Left lung (tissue), 4 donors: ENCODE measurements at regions not wholly inside any gene's neighbourhood (a gene's known extent, or its start where the extent isn't known, plus 50 kb on each side); places are given as distances from the start of the nearest gene placed in this dataset.

ENCODE experiments used
- ATAC-seq: fragments of 200-7000 bp; cut with Tn5 transposase; one replicate; pipeline ENCODE4 v1.9.1; 2020; ENCODE audit warnings: moderate library complexity
- DNase-seq, 4 donors: peaks; one replicate each; pipeline ENCODE4 v3.0.0-alpha.2; 2013 to 2020
- H3K27ac ChIP-seq, 2 donors: fragments of 200-600 bp; sonication (generic) in 1 of 2; one replicate each; pipeline versions ENCODE4 v1.5.0 to v1.8.0; 2020 to 2021
- H3K27me3 ChIP-seq, 2 donors: fragments of 200-600 bp; sonication (generic) in 1 of 2; one replicate each; pipeline versions ENCODE4 v1.5.0 to v1.8.0; 2020 to 2021
- H3K36me3 ChIP-seq, 2 donors: fragments of 200-600 bp; sonication (generic) in 1 of 2; one replicate each; pipeline versions ENCODE4 v1.5.0 to v1.8.0; 2020 to 2021
- H3K4me1 ChIP-seq, 2 donors: fragments of 200-600 bp; one replicate each; pipeline ENCODE4 v1.8.0; 2021
- H3K4me3 ChIP-seq, 2 donors: fragments of 200-600 bp; sonication (generic) in 1 of 2; one replicate each; pipeline versions ENCODE4 v1.5.0 to v1.8.0; 2020 to 2021; ENCODE audit warnings: mild to moderate bottlenecking in 1 of 2
- H3K9me3 ChIP-seq, 2 donors: fragments of 200-600 bp; sonication (generic) in 1 of 2; one replicate each; pipeline versions ENCODE4 v1.5.0 to v1.8.0; 2020 to 2021
- CTCF ChIP-seq, 2 donors: fragments of 200-600 bp; sonication (generic) in 1 of 2; IDR thresholded peaks; one replicate each; pipeline versions ENCODE4 v1.5.0 to v1.8.0; 2021; ENCODE audit warnings: antibody characterized with exemption in 2 of 2
- intact Hi-C, 2 donors: fragments of 100-400 bp; cut with DNase I; formaldehyde crosslinking; loops; one replicate each; pipeline versions ENCODE4 v1.11.2 to v1.14.2; 2022
- donor health status: DM: no; HTN: yes; CAD: no.
- donor health status: DM: no; HTN: no; CAD: no.

- Histone ChIP-seq H3K4me3 (no peak overlapping the region), H3K4me1 (peaks cover 0 to 13% of the 10 kb centered on the region in 2 donors), H3K36me3 (no peaks in the 10 kb centered on the region), H3K27me3 (no peaks in the 10 kb centered on the region), H3K9me3 (no peaks in the 10 kb centered on the region), H3K27ac (no peak overlapping the region)
- peak in 2 of 4 donors; percentile 13 to 14 for DNase-seq
- no peak for ATAC-seq
- intact Hi-C loops = no loop called here
- no peak for TF ChIP-seq CTCF (IDR thresholded peaks at IDR 0.05)
Measured at GRCh38 chr4:11866391-11866790, 437.7 kb upstream of the HS3ST1 start.

- ATAC-seq = no peak
- no peaks in the 10 kb centered on the region for H3K36me3 ChIP-seq
- H3K4me3 ChIP-seq = no peak overlapping the region
- H3K4me1 ChIP-seq = peaks cover 0 to 4% of the 10 kb centered on the region in 2 donors
- intact Hi-C loops = no loop called here
- no peak for DNase-seq
- H3K27me3 ChIP-seq = no peaks in the 10 kb centered on the region
- TF ChIP-seq CTCF (IDR thresholded peaks at IDR 0.05) = no peak
- no peaks in the 10 kb centered on the region for H3K9me3 ChIP-seq
- H3K27ac ChIP-seq = no peak overlapping the region
Measured at GRCh38 chr4:11860996-11861395, 432.3 kb upstream of the HS3ST1 start.

- Histone ChIP-seq H3K27me3 (no peaks in the 10 kb centered on the region), H3K4me3 (no peak overlapping the region), H3K27ac (no peak overlapping the region), H3K36me3 (no peaks in the 10 kb centered on the region), H3K4me1 (no peaks in the 10 kb centered on the region), H3K9me3 (no peaks in the 10 kb centered on the region)
- no peak for TF ChIP-seq CTCF (IDR thresholded peaks at IDR 0.05)
- DNase-seq = no peak
- intact Hi-C loops = no loop called here
- no peak for ATAC-seq
Measured at GRCh38 chr4:11857881-11858280, 429.2 kb upstream of the HS3ST1 start.

GRCh38 chr4:11847167-11847566 is 418.5 kb upstream of the HS3ST1 start:
- intact Hi-C loops = no loop called here
- peak; percentile 31 for ATAC-seq
- H3K27ac ChIP-seq = no peak overlapping the region

GRCh38 chr4:11843927-11844326 is 415.2 kb upstream of the HS3ST1 start:
- ATAC-seq (no peak), DNase-seq (no peak)
- Histone ChIP-seq H3K4me3 (no peak overlapping the region), H3K27ac (no peak overlapping the region), H3K4me1 (peaks cover 0 to 11% of the 10 kb centered on the region in 2 donors), H3K9me3 (no peaks in the 10 kb centered on the region), H3K36me3 (no peaks in the 10 kb centered on the region), H3K27me3 (no peaks in the 10 kb centered on the region)
- no peak for TF ChIP-seq CTCF (IDR thresholded peaks at IDR 0.05)
- intact Hi-C loops = no loop called here

More at GRCh38 chr4:11847167-11847566, 418.5 kb upstream of the HS3ST1 start:
- TF ChIP-seq CTCF (IDR thresholded peaks at IDR 0.05) = no peak
- Histone ChIP-seq H3K27me3 (no peaks in the 10 kb centered on the region), H3K4me3 (no peak overlapping the region), H3K9me3 (no peaks in the 10 kb centered on the region), H3K4me1 (peaks cover 0 to 11% of the 10 kb centered on the region in 2 donors), H3K36me3 (no peaks in the 10 kb centered on the region)
- DNase-seq = peak in 2 of 4 donors; percentile 53 to 70
